Neural cell (in vitro differentiated cells): ENCODE measurements at regions not wholly inside any gene's neighbourhood (a gene's known extent, or its start where the extent isn't known, plus 50 kb on each side); places are given as distances from the start of the nearest gene placed in this dataset.

ENCODE experiments used
- CTCF ChIP-seq: fragments of 450-650 bp; IDR thresholded peaks from 2 replicates; pipeline ENCODE4 v1.5.1; 2014; ENCODE audit warnings: antibody characterized with exemption, mild to moderate bottlenecking, moderate library complexity; ENCODE audit not compliant: poor library complexity, severe bottlenecking
- EZH2 ChIP-seq: fragments of 200-600, 300-800 bp; shearing (Covaris generic), sonication (generic); IDR thresholded peaks from 2 replicates; pipeline ENCODE4 v1.6.1; 2014; ENCODE audit warnings: antibody characterized with exemption, low read length, borderline replicate concordance, mild to moderate bottlenecking; ENCODE audit not compliant: insufficient read depth, poor library complexity, severe bottlenecking

GRCh38 chr4:104044369-104044768 lies 324.6 kb upstream of the TACR3 start:
- TF ChIP-seq CTCF (no peak), EZH2 (no peak)
